Testis (tissue), 2 donors: ENCODE measurements at regions not wholly inside any gene's neighbourhood (a gene's known extent, or its start where the extent isn't known, plus 50 kb on each side); places are given as distances from the start of the nearest gene placed in this dataset.
"Not testable (repeated sequence)": the region's sequence is repeated elsewhere in the genome, so short reads cannot be mapped to it uniquely, and the experiment has no call there.

Experiments used
- POLR2A ChIP-seq: fragments of 450-650 bp; IDR thresholded peaks from one replicate; pipeline ENCODE4 v1.6.1; 2017; ENCODE audit warnings: antibody characterized with exemption, mild to moderate bottlenecking, moderate library complexity
- TF ChIP-seq, protein P1 (sequence below), 3 experiments: fragments of 450-650 bp in 2 of 3; fragments of 200-600 bp in 1 of 3; sonication (generic) in 1 of 3; IDR thresholded peaks; one replicate each; pipeline ENCODE4 v1.5.1; 2016 to 2019; ENCODE audit warnings: antibody characterized with exemption in 3 of 3, mild to moderate bottlenecking in 2 of 3, moderate library complexity in 1 of 3

- TF ChIP-seq, protein P1, sequence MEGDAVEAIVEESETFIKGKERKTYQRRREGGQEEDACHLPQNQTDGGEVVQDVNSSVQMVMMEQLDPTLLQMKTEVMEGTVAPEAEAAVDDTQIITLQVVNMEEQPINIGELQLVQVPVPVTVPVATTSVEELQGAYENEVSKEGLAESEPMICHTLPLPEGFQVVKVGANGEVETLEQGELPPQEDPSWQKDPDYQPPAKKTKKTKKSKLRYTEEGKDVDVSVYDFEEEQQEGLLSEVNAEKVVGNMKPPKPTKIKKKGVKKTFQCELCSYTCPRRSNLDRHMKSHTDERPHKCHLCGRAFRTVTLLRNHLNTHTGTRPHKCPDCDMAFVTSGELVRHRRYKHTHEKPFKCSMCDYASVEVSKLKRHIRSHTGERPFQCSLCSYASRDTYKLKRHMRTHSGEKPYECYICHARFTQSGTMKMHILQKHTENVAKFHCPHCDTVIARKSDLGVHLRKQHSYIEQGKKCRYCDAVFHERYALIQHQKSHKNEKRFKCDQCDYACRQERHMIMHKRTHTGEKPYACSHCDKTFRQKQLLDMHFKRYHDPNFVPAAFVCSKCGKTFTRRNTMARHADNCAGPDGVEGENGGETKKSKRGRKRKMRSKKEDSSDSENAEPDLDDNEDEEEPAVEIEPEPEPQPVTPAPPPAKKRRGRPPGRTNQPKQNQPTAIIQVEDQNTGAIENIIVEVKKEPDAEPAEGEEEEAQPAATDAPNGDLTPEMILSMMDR (IDR thresholded peaks at IDR 0.05): not testable (repeated sequence)
- TF ChIP-seq POLR2A: not testable (repeated sequence)
Measured at GRCh38 chr19:14286594-14286993, 80.6 kb upstream of the ADGRL1 start.
